H9 (cell line): ENCODE measurements at regions not wholly inside any gene's neighbourhood (a gene's known extent, or its start where the extent isn't known, plus 50 kb on each side); places are given as distances from the start of the nearest gene placed in this dataset.

Experiments used
- DNase-seq: peaks from one replicate; pipeline ENCODE4 v3.0.0-alpha.2; 2017
- H2AFZ ChIP-seq: one replicate; pipeline ENCODE4 v1.6.1; 2013; ENCODE audit warnings: mild to moderate bottlenecking, low read length, control low read depth, moderate library complexity
- H2AK5ac ChIP-seq: 2 replicates; pipeline ENCODE4 v1.6.1; 2013; ENCODE audit warnings: low read length, control low read depth, mixed read lengths; ENCODE audit not compliant: insufficient read length
- H2BK120ac ChIP-seq: one replicate; pipeline ENCODE4 v1.6.1; 2013; ENCODE audit warnings: low read depth, mild to moderate bottlenecking, low read length, control low read depth, inconsistent platforms; ENCODE audit not compliant: poor library complexity, severe bottlenecking
- H2BK12ac ChIP-seq: 2 replicates; pipeline ENCODE4 v1.6.1; 2013; ENCODE audit warnings: low read length, control low read depth, mixed read lengths, low read depth; ENCODE audit not compliant: insufficient read length
- H2BK15ac ChIP-seq: 2 replicates; pipeline ENCODE4 v1.6.1; 2013; ENCODE audit warnings: low read depth, low read length, control low read depth
- H2BK20ac ChIP-seq: one replicate; pipeline ENCODE4 v1.6.1; 2013; ENCODE audit warnings: low read depth, mild to moderate bottlenecking, low read length, control low read depth, inconsistent platforms; ENCODE audit not compliant: poor library complexity, severe bottlenecking
- H2BK5ac ChIP-seq: 2 replicates; pipeline ENCODE4 v1.6.1; 2013; ENCODE audit warnings: low read length, control low read depth, mixed read lengths; ENCODE audit not compliant: insufficient read length
- H3K14ac ChIP-seq: 2 replicates; pipeline ENCODE4 v1.6.1; 2013; ENCODE audit warnings: low read length, control low read depth; ENCODE audit not compliant: insufficient read depth
- H3K18ac ChIP-seq: 2 replicates; pipeline ENCODE4 v1.6.1; 2013; ENCODE audit warnings: low read depth, mild to moderate bottlenecking, mixed read lengths, low read length, control low read depth; ENCODE audit not compliant: insufficient read length
- H3K23ac ChIP-seq: 2 replicates; pipeline ENCODE4 v1.6.1; 2013; ENCODE audit warnings: low read length, control low read depth, mixed read lengths, low read depth; ENCODE audit not compliant: insufficient read length
- H3K23me2 ChIP-seq: 2 replicates; pipeline ENCODE4 v1.6.1; 2013; ENCODE audit warnings: low read depth, mild to moderate bottlenecking, mixed read lengths, low read length, control low read depth; ENCODE audit not compliant: insufficient read length, poor library complexity, severe bottlenecking
- H3K27ac ChIP-seq: 2 replicates; pipeline ENCODE4 v1.5.1; 2013; ENCODE audit warnings: low read length, control low read depth, mixed read lengths, low read depth; ENCODE audit not compliant: insufficient read length
- H3K27me3 ChIP-seq: 2 replicates; pipeline ENCODE4 v1.6.1; 2013; ENCODE audit warnings: low read length, control low read depth, inconsistent platforms; ENCODE audit not compliant: insufficient read depth
- H3K4ac ChIP-seq: 2 replicates; pipeline ENCODE4 v1.6.1; 2013; ENCODE audit warnings: low read depth, mild to moderate bottlenecking, control low read depth, inconsistent platforms, low read length, moderate library complexity
- H3K4me1 ChIP-seq: 2 replicates; pipeline ENCODE4 v1.6.1; 2013; ENCODE audit warnings: low read length, control low read depth, inconsistent platforms; ENCODE audit not compliant: insufficient read depth
- H3K4me2 ChIP-seq: 2 replicates; pipeline ENCODE4 v1.6.1; 2013; ENCODE audit warnings: low read length, control low read depth, mixed read lengths; ENCODE audit not compliant: insufficient read length, insufficient read depth
- H3K56ac ChIP-seq: 2 replicates; pipeline ENCODE4 v1.6.1; 2013; ENCODE audit warnings: low read depth, mild to moderate bottlenecking, mixed read lengths, low read length, control low read depth; ENCODE audit not compliant: insufficient read length
- H3K79me1 ChIP-seq: 2 replicates; pipeline ENCODE4 v1.6.1; 2013; ENCODE audit warnings: low read depth, mild to moderate bottlenecking, moderate library complexity, low read length, control low read depth, inconsistent platforms; ENCODE audit not compliant: insufficient read depth, poor library complexity, severe bottlenecking
- H3K79me2 ChIP-seq: 2 replicates; pipeline ENCODE4 v1.6.1; 2013; ENCODE audit warnings: low read length, control low read depth, inconsistent platforms; ENCODE audit not compliant: insufficient read depth
- H3K9ac ChIP-seq: 2 replicates; pipeline ENCODE4 v1.6.1; 2013; ENCODE audit warnings: low read length, control low read depth, mixed read lengths; ENCODE audit not compliant: insufficient read length; ENCODE audit errors: extremely low read depth
- H3K9me3 ChIP-seq: one replicate; pipeline ENCODE4 v1.6.1; 2013; ENCODE audit warnings: low read depth, low read length, inconsistent platforms; ENCODE audit not compliant: control insufficient read depth
- H3T11ph ChIP-seq: one replicate; pipeline ENCODE4 v1.6.1; 2013; ENCODE audit warnings: mild to moderate bottlenecking, low read length, control low read depth, inconsistent platforms
- H4K20me1 ChIP-seq: one replicate; pipeline ENCODE4 v1.6.1; 2013; ENCODE audit not compliant: control insufficient read depth, insufficient read length, insufficient read depth
- H4K5ac ChIP-seq: 2 replicates; pipeline ENCODE4 v1.6.1; 2013; ENCODE audit warnings: low read depth, mild to moderate bottlenecking, mixed read lengths, low read length, control low read depth; ENCODE audit not compliant: insufficient read length
- H4K8ac ChIP-seq: replicated peaks from 2 replicates; pipeline ENCODE4 v1.6.1; 2013; ENCODE audit warnings: low read length, control low read depth, mixed read lengths, low read depth; ENCODE audit not compliant: insufficient read length
- H4K91ac ChIP-seq: 2 replicates; pipeline ENCODE4 v1.6.1; 2013; ENCODE audit warnings: low read depth, mild to moderate bottlenecking, moderate library complexity, mixed read lengths, low read length, control low read depth; ENCODE audit not compliant: insufficient read length
- H3K27ac Mint-ChIP-seq, 3 experiments: 2 replicates in 2 of 3; 3 replicates in 1 of 3; pipeline ENCODE4 v1.8.0; 2020 to 2021; ENCODE audit warnings: mixed read lengths in 3 of 3, mild to moderate bottlenecking in 1 of 3, moderate library complexity in 1 of 3
- H3K27me3 Mint-ChIP-seq: 2 replicates; pipeline ENCODE4 v1.8.0; 2021; ENCODE audit warnings: low read depth, mild to moderate bottlenecking, moderate library complexity, mixed read lengths
- H3K36me3 Mint-ChIP-seq, 3 experiments: 2 replicates in 2 of 3; 3 replicates in 1 of 3; pipeline ENCODE4 v1.8.0; 2020 to 2021; ENCODE audit warnings: low read depth in 3 of 3, mixed read lengths in 3 of 3; ENCODE audit not compliant: insufficient read depth in 1 of 3
- H3K4me1 Mint-ChIP-seq, 2 experiments: 2 replicates each; pipeline ENCODE4 v1.8.0; 2020; ENCODE audit warnings: mixed read lengths in 2 of 2
- H3K4me3 Mint-ChIP-seq, 2 experiments: 2 replicates in 1 of 2; 3 replicates in 1 of 2; pipeline ENCODE4 v1.8.0; 2020 to 2021; ENCODE audit warnings: mild to moderate bottlenecking in 2 of 2, mixed read lengths in 2 of 2, moderate library complexity in 1 of 2
- H3K9me3 Mint-ChIP-seq, 2 experiments: 2 replicates in 1 of 2; 3 replicates in 1 of 2; pipeline ENCODE4 v1.8.0; 2020; ENCODE audit warnings: mild to moderate bottlenecking in 2 of 2, mixed read lengths in 2 of 2, moderate library complexity in 1 of 2
- WGBS: extraction: QIAGEN DNeasy Blood & Tissue Kit; methylation state at CpG from one replicate; pipeline ENCODE4 v1.1.7; 2013; ENCODE audit warnings: missing lambda C conversion rate, low lambda C conversion rate, mixed read lengths; ENCODE audit not compliant: insufficient read length; ENCODE audit errors: extremely low coverage; 5-methylcytosine and 5-hydroxymethylcytosine counted together
- TF ChIP-seq, protein P1 (sequence below): fragments of 200-600 bp; sonication (generic); conservative IDR thresholded peaks from 3 replicates; pipeline ENCODE4 v1.8.0; 2021; ENCODE audit warnings: antibody characterized with exemption, mild to moderate bottlenecking

DNA sequence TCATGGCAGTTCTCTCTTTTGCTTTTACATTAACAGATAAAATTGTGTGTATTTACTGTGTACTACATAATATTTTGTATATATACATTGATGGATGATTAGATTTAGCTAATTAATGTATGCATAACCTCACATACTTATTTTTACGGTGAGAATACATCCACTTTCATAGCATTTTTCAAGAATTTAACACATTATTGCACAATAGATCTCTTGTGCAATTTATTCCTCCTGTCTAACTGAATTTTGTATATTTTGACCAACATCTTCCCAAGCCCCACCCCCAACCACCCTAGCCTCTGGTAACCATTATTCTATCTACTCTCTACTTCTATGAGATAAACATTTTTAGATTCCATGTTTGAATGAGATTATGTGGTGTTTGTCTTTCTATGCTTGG lies 194.7 kb downstream of the RBM26 start:
- H2BK15ac ChIP-seq, result no peak overlapping the region
- H2AFZ ChIP-seq, result no peak overlapping the region
- Mint-ChIP-seq H3K9me3 (0 out of 5 replicates have a peak, but pooled peaks cover 0 to 2% of the 10 kb centered on the region in 2 experiments), H3K36me3 (no peaks in the 10 kb centered on the region; a peak in 1 of 7 replicates), H3K4me3 (no peak overlapping the region), H3K27ac (no peak overlapping the region), H3K27me3 (no peaks in the 10 kb centered on the region), H3K4me1 (peaks cover 10% of the 10 kb centered on the region in 2 experiments)
- H2BK5ac ChIP-seq, result no peak overlapping the region
- no peak overlapping the region for H4K91ac ChIP-seq
- H3K4ac ChIP-seq, result no peak overlapping the region
- no peak overlapping the region for H3K9ac ChIP-seq
- H4K5ac ChIP-seq, result no peak overlapping the region
- peaks cover 6% of the 10 kb centered on the region; the same call in 1 of the 2 replicates for H3K4me1 ChIP-seq
- no peak overlapping the region for H2BK12ac ChIP-seq
- no peak overlapping the region for H2BK20ac ChIP-seq
- no peak overlapping the region for H3K18ac ChIP-seq
- TF ChIP-seq, protein P1, sequence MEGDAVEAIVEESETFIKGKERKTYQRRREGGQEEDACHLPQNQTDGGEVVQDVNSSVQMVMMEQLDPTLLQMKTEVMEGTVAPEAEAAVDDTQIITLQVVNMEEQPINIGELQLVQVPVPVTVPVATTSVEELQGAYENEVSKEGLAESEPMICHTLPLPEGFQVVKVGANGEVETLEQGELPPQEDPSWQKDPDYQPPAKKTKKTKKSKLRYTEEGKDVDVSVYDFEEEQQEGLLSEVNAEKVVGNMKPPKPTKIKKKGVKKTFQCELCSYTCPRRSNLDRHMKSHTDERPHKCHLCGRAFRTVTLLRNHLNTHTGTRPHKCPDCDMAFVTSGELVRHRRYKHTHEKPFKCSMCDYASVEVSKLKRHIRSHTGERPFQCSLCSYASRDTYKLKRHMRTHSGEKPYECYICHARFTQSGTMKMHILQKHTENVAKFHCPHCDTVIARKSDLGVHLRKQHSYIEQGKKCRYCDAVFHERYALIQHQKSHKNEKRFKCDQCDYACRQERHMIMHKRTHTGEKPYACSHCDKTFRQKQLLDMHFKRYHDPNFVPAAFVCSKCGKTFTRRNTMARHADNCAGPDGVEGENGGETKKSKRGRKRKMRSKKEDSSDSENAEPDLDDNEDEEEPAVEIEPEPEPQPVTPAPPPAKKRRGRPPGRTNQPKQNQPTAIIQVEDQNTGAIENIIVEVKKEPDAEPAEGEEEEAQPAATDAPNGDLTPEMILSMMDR, result no peak
- DNase-seq, result no peak
- H3K27ac ChIP-seq, result no peak overlapping the region
- H3K9me3 ChIP-seq, result no peaks in the 10 kb centered on the region
- H3K4me2 ChIP-seq, result no peak overlapping the region
- H3K14ac ChIP-seq, result no peak overlapping the region
- H3K79me1 ChIP-seq, result no peaks in the 10 kb centered on the region
- H2BK120ac ChIP-seq, result no peak overlapping the region
- H2AK5ac ChIP-seq, result no peak overlapping the region
- no CpG with 5 or more reads among the region's 1 CpG for WGBS
- no peaks in the 10 kb centered on the region for H3K27me3 ChIP-seq
- no peaks in the 10 kb centered on the region for H3K79me2 ChIP-seq
- no peak overlapping the region for H3K56ac ChIP-seq
- H3T11ph ChIP-seq, result no peak overlapping the region
- H4K8ac ChIP-seq, result no peak overlapping the region
- no peaks in the 10 kb centered on the region for H4K20me1 ChIP-seq
- no peaks in the 10 kb centered on the region for H3K23me2 ChIP-seq
- H3K23ac ChIP-seq, result no peak overlapping the region
